Endothelial cell (in vitro differentiated cells): ENCODE measurements at regions not wholly inside any gene's neighbourhood (a gene's known extent, or its start where the extent isn't known, plus 50 kb on each side); places are given as distances from the start of the nearest gene placed in this dataset.
"Not testable (repeated sequence)": the region's sequence is repeated elsewhere in the genome, so short reads cannot be mapped to it uniquely, and the experiment has no call there.

Experiments
- DNase-seq: peaks from one replicate; pipeline ENCODE4 v3.0.0; 2021; ENCODE audit warnings: low spot score
- H3K27ac Mint-ChIP-seq: one replicate; pipeline ENCODE4 v1.8.0; 2021; ENCODE audit warnings: mixed read lengths, inconsistent platforms; ENCODE audit not compliant: unreplicated experiment
- H3K27me3 Mint-ChIP-seq: one replicate; pipeline ENCODE4 v1.8.0; 2021; ENCODE audit warnings: mild to moderate bottlenecking, moderate library complexity, mixed read lengths, inconsistent platforms; ENCODE audit not compliant: unreplicated experiment
- H3K36me3 Mint-ChIP-seq: one replicate; pipeline ENCODE4 v1.8.0; 2021; ENCODE audit warnings: mild to moderate bottlenecking, low read depth, mixed read lengths, inconsistent platforms; ENCODE audit not compliant: unreplicated experiment
- H3K4me1 Mint-ChIP-seq: one replicate; pipeline ENCODE4 v1.8.0; 2021; ENCODE audit warnings: mild to moderate bottlenecking, mixed read lengths, inconsistent platforms; ENCODE audit not compliant: unreplicated experiment
- H3K4me3 Mint-ChIP-seq: one replicate; pipeline ENCODE4 v1.8.0; 2021; ENCODE audit warnings: mild to moderate bottlenecking, mixed read lengths, inconsistent platforms; ENCODE audit not compliant: unreplicated experiment
- H3K9me3 Mint-ChIP-seq: one replicate; pipeline ENCODE4 v1.8.0; 2021; ENCODE audit warnings: mixed read lengths, inconsistent platforms; ENCODE audit not compliant: unreplicated experiment
- TF ChIP-seq, protein P1 (sequence below): fragments of 200-600 bp; sonication (generic); IDR thresholded peaks from one replicate; pipeline ENCODE4 v1.5.0; 2021; ENCODE audit warnings: antibody characterized with exemption; ENCODE audit not compliant: unreplicated experiment

DNA sequence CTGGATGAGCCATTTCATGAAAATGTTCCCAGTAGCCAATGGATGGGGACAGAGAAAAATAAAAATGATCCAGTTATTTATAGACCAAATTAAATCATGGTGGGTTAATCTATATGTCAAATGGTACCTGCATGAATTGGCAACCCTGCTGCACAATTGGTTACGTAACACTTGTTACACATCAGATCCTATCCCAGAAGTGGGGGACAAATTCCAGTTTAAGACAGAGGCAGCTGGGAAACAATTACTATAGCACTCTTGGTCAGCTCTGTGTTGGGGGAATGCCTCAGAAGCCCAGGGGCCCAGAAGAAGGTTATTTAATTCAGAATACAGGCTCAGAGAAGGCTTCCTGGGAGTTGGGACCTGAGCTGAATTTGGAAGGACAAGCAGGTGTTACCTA, 81.1 kb upstream of the FLT1 start:
- peaks cover 6% of the 10 kb centered on the region for H3K27me3 Mint-ChIP-seq
- TF ChIP-seq, protein P1, sequence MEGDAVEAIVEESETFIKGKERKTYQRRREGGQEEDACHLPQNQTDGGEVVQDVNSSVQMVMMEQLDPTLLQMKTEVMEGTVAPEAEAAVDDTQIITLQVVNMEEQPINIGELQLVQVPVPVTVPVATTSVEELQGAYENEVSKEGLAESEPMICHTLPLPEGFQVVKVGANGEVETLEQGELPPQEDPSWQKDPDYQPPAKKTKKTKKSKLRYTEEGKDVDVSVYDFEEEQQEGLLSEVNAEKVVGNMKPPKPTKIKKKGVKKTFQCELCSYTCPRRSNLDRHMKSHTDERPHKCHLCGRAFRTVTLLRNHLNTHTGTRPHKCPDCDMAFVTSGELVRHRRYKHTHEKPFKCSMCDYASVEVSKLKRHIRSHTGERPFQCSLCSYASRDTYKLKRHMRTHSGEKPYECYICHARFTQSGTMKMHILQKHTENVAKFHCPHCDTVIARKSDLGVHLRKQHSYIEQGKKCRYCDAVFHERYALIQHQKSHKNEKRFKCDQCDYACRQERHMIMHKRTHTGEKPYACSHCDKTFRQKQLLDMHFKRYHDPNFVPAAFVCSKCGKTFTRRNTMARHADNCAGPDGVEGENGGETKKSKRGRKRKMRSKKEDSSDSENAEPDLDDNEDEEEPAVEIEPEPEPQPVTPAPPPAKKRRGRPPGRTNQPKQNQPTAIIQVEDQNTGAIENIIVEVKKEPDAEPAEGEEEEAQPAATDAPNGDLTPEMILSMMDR, result no peak

DNA sequence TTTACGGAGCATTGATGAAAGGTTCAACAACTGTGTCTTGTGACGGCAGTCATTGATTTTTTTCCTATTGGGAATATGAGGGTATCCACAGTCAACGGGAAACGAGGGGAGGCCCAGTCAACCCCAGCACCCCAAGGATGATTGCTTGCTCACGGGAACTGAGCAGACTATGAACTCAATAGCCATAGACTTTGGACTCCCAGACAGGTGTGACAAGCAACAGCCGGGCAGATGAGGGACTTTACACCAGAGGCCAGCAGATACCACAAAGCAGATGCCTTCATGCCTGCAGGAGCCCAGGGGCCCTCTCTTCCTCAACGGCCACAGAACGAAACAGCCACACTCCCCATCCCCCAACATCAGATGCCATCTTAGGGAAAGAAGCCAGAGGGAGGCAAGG, 80.3 kb upstream of the FLT1 start:
- TF ChIP-seq, protein P1, result no peak
- DNase-seq, result peak; percentile 31
- H3K36me3 Mint-ChIP-seq, result no peaks in the 10 kb centered on the region
- H3K27ac Mint-ChIP-seq, result peak overlapping the region; percentile 98
- peak overlapping the region; percentile 52 for H3K4me3 Mint-ChIP-seq
- H3K27me3 Mint-ChIP-seq, result peaks cover 6% of the 10 kb centered on the region
- peaks cover 86% of the 10 kb centered on the region for H3K4me1 Mint-ChIP-seq
- no peaks in the 10 kb centered on the region for H3K9me3 Mint-ChIP-seq

More for the DNA sequence above, 81.1 kb upstream of the FLT1 start:
- no peak overlapping the region for H3K4me3 Mint-ChIP-seq
- peaks cover 82% of the 10 kb centered on the region for H3K4me1 Mint-ChIP-seq
- no peak for DNase-seq
- peak overlapping the region; percentile 88 for H3K27ac Mint-ChIP-seq
- no peaks in the 10 kb centered on the region for H3K36me3 Mint-ChIP-seq
- H3K9me3 Mint-ChIP-seq, result no peaks in the 10 kb centered on the region

DNA sequence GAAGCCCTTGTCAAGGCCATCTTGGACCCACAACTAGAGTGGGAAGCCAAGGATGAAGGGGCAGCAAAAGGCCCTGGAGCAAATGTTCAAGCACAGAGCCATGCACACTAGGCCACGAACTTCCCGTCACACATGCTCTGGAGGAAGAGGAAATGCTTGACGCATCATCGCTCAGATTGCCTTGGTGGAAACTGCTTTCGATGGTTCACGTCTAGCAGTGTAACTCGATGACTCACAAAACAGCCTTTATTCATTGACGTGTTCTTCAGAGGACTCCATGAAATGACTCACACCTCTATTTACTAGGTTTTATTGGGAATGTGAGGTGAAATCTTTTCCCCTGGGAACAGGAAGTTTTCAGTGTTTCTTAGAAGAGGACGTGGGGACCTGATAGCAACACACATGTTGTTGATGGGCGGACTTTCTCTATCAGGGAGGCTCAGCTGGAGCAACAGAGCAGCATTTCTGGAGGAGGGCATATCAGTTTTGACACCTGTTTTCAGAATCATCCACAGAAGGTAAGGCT, 79.8 kb upstream of the FLT1 start:
- H3K27ac Mint-ChIP-seq, result peak overlapping the region; percentile 98
- DNase-seq, result peak; percentile 50
- peaks cover 8% of the 10 kb centered on the region for H3K27me3 Mint-ChIP-seq
- H3K9me3 Mint-ChIP-seq, result no peaks in the 10 kb centered on the region
- no peak overlapping the region for H3K4me3 Mint-ChIP-seq
- TF ChIP-seq, protein P1, result no peak
- H3K36me3 Mint-ChIP-seq, result no peaks in the 10 kb centered on the region
- peaks cover 86% of the 10 kb centered on the region for H3K4me1 Mint-ChIP-seq

GRCh38 chr13:28573595-28574373, 78.9 kb upstream of the FLT1 start:
- Mint-ChIP-seq H3K27ac (peak overlapping the region; percentile 98), H3K27me3 (peaks cover 6% of the 10 kb centered on the region), H3K4me1 (peaks cover 85% of the 10 kb centered on the region), H3K4me3 (no peak overlapping the region), H3K36me3 (no peaks in the 10 kb centered on the region), H3K9me3 (no peaks in the 10 kb centered on the region)
- TF ChIP-seq, protein P1, result no peak
- no peak for DNase-seq

DNA sequence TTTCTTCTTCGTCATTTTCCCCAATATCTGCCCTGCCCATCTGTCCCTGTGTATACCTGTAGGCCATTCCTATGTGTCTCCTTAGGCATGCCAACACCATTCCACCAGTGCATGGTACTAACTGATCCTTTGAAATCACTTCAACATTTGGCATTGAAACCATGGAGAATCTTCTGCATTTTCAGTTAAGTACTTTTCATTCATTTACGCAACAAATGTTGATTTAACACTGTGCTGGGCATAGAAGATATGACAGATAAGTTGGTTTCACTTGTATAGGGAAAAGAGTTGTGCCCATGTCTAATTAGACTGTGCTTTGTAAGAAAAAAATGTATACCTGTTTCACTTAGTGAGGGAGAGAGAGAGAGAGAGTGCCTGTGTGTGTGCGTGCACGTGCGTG, 77.9 kb upstream of the FLT1 start:
- peaks cover 5% of the 10 kb centered on the region for H3K27me3 Mint-ChIP-seq
- TF ChIP-seq, protein P1, result no peak
- H3K4me1 Mint-ChIP-seq, result peaks cover 82% of the 10 kb centered on the region
- H3K27ac Mint-ChIP-seq, result peak overlapping the region; percentile 73
- no peak overlapping the region for H3K4me3 Mint-ChIP-seq
- H3K9me3 Mint-ChIP-seq, result no peaks in the 10 kb centered on the region
- DNase-seq, result no peak
- H3K36me3 Mint-ChIP-seq, result no peaks in the 10 kb centered on the region

GRCh38 chr13:28570356-28570755, 75.4 kb upstream of the FLT1 start:
- H3K36me3 Mint-ChIP-seq, H3K9me3 Mint-ChIP-seq, H3K27me3 Mint-ChIP-seq, DNase-seq, H3K4me3 Mint-ChIP-seq: not testable (repeated sequence)
- H3K27ac Mint-ChIP-seq, result peak overlapping the region; percentile 83
- H3K4me1 Mint-ChIP-seq, result peaks cover 61% of the 10 kb centered on the region
